HG03378 (cell line): ENCODE measurements at regions not wholly inside any gene's neighbourhood (a gene's known extent, or its start where the extent isn't known, plus 50 kb on each side); places are given as distances from the start of the nearest gene placed in this dataset.
"Not testable (repeated sequence)": the region's sequence is repeated elsewhere in the genome, so short reads cannot be mapped to it uniquely, and the experiment has no call there.

ENCODE experiments used
- ATAC-seq: cut with Tn5 transposase; IDR thresholded peaks from one replicate; pipeline ENCODE4 v1.9.1; 2021; ENCODE audit warnings: mild to moderate bottlenecking, moderate library complexity; ENCODE audit not compliant: unreplicated experiment

DNA sequence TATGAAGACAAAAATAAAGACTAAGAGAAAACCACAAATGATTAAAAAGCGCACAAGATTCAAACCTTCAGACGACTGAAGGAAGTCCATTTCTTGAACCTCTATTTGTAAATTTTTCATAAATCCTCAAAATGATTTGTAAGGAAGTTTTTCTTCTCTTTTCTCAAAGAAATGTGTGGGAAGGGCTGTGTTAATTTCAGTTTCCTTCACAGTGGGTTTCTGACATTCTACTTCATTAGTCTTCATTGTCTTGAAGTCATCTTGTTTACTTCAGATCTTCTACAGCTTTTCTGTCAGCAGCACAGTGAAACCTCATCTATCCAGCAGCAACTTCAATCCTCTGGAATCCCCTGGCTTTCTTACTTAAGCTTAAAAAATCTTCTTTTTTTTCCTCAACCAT, 87.6 kb upstream of the MYLIP start:
- no peak for ATAC-seq

DNA sequence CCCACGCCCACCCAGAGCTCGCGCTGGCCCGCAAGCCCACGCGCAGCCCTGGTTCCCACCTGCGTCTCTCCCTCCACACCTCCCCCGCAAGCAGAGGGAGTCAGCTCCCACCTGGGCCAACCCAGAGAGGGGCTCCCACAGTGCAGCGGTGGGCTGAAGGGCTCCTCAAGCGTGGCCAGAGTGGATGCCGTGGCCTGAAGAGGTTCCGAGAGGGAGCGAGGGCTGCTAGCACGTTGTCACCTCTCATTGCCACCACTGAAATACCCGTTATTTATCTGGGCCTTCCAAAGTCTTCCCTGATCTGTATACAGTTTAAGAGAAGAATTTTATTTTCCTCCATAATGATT, 88.3 kb upstream of the MYLIP start:
- ATAC-seq: no peak

GRCh38 chr6:16039892-16040627, 88.8 kb upstream of the MYLIP start:
- not testable (repeated sequence) for ATAC-seq

DNA sequence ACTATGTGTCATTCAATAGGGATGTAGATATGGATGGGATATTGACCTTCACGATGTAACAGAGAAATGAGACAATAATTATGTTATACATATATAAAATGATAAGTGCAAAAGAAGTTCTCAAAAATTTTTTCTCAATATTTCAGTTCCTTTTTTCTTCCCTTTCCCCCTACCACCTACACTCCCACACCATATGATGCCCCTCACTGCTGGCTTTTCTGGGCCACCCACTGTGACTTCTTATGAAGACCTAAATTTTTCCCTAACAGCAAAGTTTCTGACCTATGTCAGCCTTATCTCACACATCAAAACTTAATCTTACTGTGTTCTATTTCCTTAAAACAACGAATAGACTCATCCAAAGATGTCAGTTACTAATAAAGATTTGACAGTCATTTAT, 89.9 kb upstream of the MYLIP start:
- ATAC-seq: no peak

GRCh38 chr6:16035488-16036080, 93.3 kb upstream of the MYLIP start:
- no peak for ATAC-seq

DNA sequence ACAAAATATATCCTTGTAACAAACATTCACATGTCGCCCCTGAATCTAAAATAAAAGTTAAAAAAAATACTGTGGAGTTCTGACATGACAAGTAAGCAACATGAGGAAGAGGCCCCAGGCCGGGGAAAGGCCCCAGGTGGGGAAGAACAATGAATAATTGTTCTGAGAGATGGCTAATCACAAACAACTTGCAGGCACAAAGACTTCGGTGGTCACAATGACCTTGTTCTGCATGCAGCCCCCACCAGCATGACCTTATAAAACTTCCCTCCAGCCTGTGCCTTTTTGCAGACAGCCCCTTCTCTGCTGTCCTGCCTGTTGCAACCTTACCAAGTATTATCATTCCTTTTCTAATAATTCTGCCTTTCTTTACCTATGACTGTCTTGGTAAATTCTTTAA, 95.7 kb upstream of the MYLIP start:
- no peak for ATAC-seq

- no peak for ATAC-seq
Measured at GRCh38 chr6:16031278-16031981, 97.5 kb upstream of the MYLIP start.

DNA sequence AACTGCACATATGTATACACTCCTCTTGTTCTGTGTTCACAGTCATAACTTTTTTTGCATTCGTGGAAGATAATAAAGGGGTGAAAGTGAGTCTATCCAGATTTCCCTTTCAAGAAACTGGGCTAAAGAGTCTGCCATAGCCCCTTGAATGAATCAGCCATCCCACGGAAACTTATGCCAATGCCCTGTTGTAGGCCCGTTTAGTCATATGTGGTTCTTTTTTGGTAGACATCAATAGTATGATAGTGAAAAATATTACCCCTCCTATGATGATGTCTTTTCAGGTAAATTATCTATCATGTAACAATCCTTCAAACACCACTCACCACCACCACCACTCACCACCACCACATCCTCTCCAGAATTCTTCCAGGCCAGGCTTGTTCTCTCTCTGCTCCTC, 99.9 kb upstream of the MYLIP start:
- ATAC-seq: no peak

GRCh38 chr6:16020259-16020658, 108.6 kb upstream of the MYLIP start:
- no peak for ATAC-seq

DNA sequence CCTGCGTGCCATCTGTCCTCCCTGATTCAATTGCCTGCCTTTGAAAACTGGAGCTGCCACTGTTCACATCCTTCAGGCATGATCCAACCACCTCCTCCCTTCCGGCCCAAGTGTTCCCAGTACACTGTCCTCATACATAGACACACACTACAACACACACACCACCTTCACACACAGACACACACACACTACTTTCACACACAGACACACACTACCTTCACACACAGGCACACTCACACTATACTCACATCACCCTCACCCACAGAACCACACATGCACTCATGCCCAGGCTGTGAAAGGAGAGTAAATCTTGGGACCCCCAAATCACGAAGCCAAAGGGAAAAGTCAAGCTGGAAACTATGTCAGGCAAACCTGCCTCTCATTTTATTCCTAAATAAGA, 109.4 kb upstream of the MYLIP start:
- ATAC-seq: no peak

- no peak for ATAC-seq
Measured at GRCh38 chr6:16018626-16019025, 110.3 kb upstream of the MYLIP start.

DNA sequence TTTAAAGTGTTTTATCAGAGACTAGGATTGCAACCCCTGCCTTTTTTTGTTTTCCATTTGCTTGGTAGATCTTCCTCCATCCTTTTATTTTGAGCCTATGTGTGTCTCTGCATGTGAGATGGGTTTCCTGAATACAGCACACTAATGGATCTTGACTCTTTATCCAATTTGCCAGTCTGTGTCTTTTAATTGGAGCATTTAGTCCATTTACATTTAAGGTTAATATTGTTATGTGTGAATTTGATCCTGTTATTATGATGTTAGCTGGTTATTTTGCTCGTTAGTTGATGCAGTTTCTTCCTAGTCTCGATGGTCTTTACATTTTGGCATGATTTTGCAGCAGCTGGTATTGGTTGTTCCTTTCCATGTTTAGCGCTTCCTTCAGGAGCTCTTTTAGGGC, 114.6 kb upstream of the MYLIP start:
- not testable (repeated sequence) for ATAC-seq

DNA sequence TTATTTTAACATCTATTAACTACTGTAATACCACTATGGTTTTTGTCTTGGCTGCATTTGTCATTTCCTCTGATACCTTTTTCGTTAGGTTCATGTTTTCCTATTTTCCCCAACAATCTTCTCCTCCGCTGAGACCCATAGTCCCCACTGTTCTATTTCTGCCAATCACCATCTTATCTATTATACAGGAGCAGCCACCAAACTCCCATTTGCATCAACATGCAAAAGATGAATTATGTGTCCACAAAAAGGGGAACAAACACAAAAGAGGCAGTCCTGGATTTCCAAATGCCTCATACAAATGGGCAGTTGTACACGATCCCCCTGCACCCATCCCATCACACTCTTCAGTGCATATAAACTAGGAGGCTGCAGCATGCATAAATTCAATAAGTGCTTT, 121.7 kb upstream of the MYLIP start:
- no peak for ATAC-seq

- ATAC-seq: no peak
Measured at GRCh38 chr6:16006681-16007080, 122.2 kb upstream of the MYLIP start.

DNA sequence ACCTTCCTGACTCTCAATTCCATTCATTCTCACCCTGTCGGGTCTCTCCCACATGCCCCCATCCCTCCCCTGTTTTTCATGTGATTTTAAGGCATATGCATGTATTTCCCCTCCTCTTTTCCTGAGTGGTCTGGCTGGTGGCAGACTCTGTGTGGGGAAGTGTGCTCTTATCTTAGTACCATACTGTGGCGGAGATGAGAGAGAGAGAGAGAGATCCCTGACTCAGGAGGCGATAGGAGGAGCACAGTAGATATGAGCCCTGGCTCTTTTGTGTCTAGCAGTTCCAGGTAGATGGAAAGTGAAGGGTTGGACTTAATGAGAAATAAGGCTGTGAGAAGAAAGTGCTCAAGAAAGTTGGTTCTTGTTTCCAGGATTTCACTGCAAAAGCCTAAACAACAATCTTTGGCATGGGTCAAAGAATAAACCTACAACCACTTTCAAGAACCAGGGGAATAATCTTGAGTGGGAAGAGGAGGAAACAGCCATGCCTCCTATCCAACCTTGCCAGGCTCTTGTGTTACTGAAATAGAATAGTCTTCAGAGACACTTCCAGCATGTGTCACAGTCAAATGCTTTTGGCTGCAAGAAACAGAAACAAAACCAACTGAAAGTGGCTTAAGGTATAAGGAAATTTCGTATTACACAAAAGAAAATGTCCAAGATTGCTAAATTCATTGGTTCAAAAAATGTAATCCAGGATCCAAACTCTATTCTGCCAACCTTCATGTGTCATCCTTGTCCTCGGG, 123.8 kb upstream of the MYLIP start:
- ATAC-seq: no peak

DNA sequence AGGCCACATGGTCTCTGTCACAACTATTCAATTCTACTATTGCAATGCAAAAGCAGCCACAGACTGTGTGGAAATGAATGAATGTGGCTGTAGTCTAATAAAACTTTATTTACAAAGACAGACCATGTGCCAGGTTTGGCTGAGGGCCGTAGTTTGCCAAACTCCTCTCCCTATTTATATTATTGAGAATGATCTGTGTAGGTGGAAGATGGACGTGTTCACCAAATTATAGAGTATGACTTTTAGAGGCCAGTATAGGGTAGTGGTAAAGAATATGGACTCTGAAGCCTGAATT, 125.7 kb upstream of the MYLIP start:
- ATAC-seq: no peak

DNA sequence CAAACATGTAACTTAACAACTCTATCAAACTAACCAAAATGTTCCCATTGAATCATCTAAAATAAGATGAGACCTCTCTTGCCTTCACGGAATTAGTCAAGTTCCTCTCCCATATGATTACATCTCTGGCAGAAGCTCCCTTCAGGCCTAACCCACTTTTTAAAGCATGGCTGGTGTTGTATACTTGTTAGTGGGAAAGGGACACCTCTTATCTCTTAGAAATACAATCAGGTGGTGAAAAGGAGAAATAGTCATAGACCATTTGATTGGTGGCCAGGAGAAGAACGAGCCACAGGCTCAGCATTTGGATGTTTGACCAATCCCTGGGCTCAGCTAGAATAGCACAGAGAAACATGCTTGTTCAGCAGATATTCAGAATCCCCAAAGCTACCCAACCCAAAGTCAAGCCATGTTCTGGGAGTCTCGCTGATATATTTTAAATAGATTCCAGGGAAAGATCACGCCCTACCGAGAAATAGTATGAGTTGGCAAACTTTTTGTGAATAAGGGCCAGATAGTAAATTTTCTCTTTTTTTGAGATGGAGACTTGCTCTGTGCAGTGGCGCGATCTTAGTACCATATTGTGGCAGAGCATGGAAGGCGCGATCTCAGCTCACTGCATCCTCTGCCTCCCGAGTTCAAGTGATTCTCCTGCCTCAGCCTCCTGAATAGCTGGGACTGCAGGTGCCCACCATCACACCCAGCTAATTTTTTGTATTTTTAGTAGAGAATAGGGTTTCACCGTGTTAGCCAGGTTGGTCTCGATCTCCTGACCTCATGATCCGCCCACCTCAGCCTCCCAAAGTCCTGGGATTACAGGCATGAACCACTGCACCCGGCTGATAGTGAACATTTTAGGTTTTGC, 126.3 kb upstream of the MYLIP start:
- no peak for ATAC-seq

DNA sequence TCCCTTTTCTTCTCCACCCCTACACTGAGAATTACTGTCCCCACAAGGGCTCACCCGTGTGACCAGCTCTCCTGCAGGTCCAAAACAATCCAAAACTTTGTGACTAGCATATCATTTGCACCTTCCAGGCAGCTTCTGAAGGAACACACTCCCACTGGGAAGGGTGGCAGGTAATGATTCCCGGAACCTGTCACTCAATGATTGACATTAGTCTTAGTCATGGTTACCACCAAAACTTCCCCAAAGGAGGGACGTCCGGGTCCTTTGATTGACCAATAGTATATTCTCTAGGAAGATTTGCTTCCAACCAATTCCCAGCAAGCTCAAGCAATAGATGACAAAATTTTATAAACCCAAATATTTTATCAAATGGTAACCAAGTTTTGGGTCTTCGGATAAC, 127.7 kb upstream of the MYLIP start:
- no peak for ATAC-seq

GRCh38 chr6:15999201-15999600, 129.7 kb upstream of the MYLIP start:
- no peak for ATAC-seq

- no peak for ATAC-seq
Measured at GRCh38 chr6:15997586-15998388, 131.1 kb upstream of the MYLIP start.
